ENCODE measurements at regions not wholly inside any gene's neighbourhood (a gene's known extent, or its start where the extent isn't known, plus 50 kb on each side); places are given as distances from the start of the nearest gene placed in this dataset.

DNA sequence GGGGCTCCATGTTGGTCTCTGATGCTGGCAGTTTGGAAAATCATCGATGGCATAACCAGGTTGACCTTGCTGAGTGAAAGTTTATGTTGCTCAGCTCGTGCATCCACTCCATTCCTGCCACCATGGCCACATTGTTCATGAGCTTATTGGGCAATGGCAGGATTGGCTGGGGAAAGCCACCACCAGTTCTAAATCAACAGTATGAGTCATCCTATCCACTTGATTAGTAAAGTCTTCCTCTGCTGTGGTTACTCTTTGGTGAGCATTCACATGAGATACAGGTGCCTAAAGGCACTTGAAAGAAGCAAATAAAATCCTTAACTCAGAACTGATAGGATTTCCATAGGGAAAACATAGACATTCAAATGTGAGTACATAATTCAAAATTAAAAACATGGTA lies 131.8 kb upstream of the FBN2 start:
- intact Hi-C loops (cut with micrococcal nuclease): loop anchor here (10.0 kb wide), 2 partner anchors 795 to 925 kb away; no protein-coding TSS in a partner anchor

DNA sequence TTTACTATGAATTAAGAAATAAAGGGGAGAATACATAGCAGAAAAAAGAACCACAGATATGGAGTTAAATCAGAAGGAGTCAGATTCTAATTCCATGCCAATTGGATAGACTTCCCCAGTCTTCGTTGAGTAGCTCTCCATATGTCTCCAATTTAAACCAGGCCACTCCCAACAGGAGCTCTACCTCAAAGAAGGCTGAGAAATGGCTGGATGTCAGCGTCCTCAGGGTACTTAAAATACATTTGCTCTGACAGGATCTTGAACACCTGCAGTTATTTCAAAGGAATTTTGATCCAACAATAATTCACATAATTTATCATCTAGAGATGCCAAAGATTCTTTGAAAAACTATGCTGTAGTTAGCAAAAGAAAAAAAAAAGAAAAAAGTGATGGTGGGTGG lies 133.9 kb upstream of the FBN2 start:
- no peaks in the 10 kb centered on the region for H4K20me1 ChIP-seq (replicated peaks; ENCODE audit: control insufficient read depth, extremely low read depth, insufficient read depth, low read length)
- no TSS peak for BruUV-seq (replicated peaks)
- no peaks in the 10 kb centered on the region for H3K9me3 ChIP-seq (replicated peaks; ENCODE audit: control insufficient read depth, insufficient read depth, low read length)
- H3K9ac ChIP-seq (replicated peaks; ENCODE audit: extremely low read depth, insufficient read depth, low read length): no peak overlapping the region
- TF ChIP-seq FOS (IDR thresholded peaks at IDR 0.05; ENCODE audit: borderline replicate concordance, insufficient read depth, low read length): no peak
- TF ChIP-seq, protein P1, sequence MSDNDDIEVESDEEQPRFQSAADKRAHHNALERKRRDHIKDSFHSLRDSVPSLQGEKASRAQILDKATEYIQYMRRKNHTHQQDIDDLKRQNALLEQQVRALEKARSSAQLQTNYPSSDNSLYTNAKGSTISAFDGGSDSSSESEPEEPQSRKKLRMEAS (IDR thresholded peaks at IDR 0.05; ENCODE audit: insufficient read depth, insufficient read length): no peak
- no peak for TF ChIP-seq MYC (IDR thresholded peaks at IDR 0.05; ENCODE audit: low read depth, low read length)
- TF ChIP-seq EZH2 (IDR thresholded peaks at IDR 0.05; ENCODE audit: borderline replicate concordance, low read depth, low read length, severe bottlenecking): no peak
- TF ChIP-seq POLR2AphosphoS5 (IDR thresholded peaks at IDR 0.05; ENCODE audit: insufficient read depth, low read depth, low read length): no peak
- TF ChIP-seq JUN (IDR thresholded peaks at IDR 0.05; ENCODE audit: borderline replicate concordance, insufficient read depth, insufficient read length, low read depth): no peak
- TF ChIP-seq POLR2A (IDR thresholded peaks at IDR 0.05; ENCODE audit: low read depth, low read length): no peak
- TF ChIP-seq, protein P2, sequence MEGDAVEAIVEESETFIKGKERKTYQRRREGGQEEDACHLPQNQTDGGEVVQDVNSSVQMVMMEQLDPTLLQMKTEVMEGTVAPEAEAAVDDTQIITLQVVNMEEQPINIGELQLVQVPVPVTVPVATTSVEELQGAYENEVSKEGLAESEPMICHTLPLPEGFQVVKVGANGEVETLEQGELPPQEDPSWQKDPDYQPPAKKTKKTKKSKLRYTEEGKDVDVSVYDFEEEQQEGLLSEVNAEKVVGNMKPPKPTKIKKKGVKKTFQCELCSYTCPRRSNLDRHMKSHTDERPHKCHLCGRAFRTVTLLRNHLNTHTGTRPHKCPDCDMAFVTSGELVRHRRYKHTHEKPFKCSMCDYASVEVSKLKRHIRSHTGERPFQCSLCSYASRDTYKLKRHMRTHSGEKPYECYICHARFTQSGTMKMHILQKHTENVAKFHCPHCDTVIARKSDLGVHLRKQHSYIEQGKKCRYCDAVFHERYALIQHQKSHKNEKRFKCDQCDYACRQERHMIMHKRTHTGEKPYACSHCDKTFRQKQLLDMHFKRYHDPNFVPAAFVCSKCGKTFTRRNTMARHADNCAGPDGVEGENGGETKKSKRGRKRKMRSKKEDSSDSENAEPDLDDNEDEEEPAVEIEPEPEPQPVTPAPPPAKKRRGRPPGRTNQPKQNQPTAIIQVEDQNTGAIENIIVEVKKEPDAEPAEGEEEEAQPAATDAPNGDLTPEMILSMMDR (IDR thresholded peaks at IDR 0.05; ENCODE audit: extremely low read depth in 1 of 2, insufficient read depth in 1 of 2, low read depth in 1 of 2, low read length in 2 of 2): no peak
- no peak for TF ChIP-seq GATA2 (IDR thresholded peaks at IDR 0.05; ENCODE audit: insufficient read depth, insufficient read length, low read depth, low read length)
- FAIRE-seq: no peak
- H3K36me3 ChIP-seq (ENCODE audit: control insufficient read depth in 2 of 2, extremely low read depth in 1 of 2, insufficient read depth in 2 of 2, low read length in 2 of 2): no peaks in the 10 kb centered on the region
- H2AFZ ChIP-seq (ENCODE audit: low read depth, low read length): no peak overlapping the region
- no peak overlapping the region for H3K4me3 ChIP-seq (replicated peaks in 1 of 3; ENCODE audit: insufficient read depth in 1 of 3, low read depth in 1 of 3, low read length in 3 of 3)
- dilution Hi-C loops (cut with MboI; ENCODE audit: extremely low pct_ligation_motif_present, low sequenced_read_pairs) (no loop called here), intact Hi-C loops (cut with micrococcal nuclease) (loop anchor here (10.0 kb wide), 2 partner anchors 797 to 927 kb away; no protein-coding TSS in a partner anchor)
- no peak overlapping the region for H3K27ac ChIP-seq (ENCODE audit: insufficient read depth, low read depth, low read length)
- ChIA-PET CTCF (interaction anchor here (2.2 to 4.7 kb wide), 2 partner anchors 171 to 1108 kb away, joined by 8 to 35 read pairs; no protein-coding TSS in a partner anchor), POLR2A (no interaction called here)
- H3K27me3 ChIP-seq (ENCODE audit: control insufficient read depth in 2 of 2, insufficient read depth in 2 of 2, low read length in 2 of 2): no peaks in the 10 kb centered on the region
- H3K4me1 ChIP-seq (ENCODE audit: control insufficient read depth, extremely low read depth, insufficient read depth, low read length): no peaks in the 10 kb centered on the region
- no peak overlapping the region for H3K4me2 ChIP-seq (ENCODE audit: insufficient read depth, low read length)
- no peak for DNase-seq (ENCODE audit: low read depth, low spot score)
- no peaks in the 10 kb centered on the region for H3K79me2 ChIP-seq (ENCODE audit: control insufficient read depth, insufficient read depth, low read length)
- H3K9me1 ChIP-seq (replicated peaks; ENCODE audit: control insufficient read depth, extremely low read depth, insufficient read depth, low read length): no peaks in the 10 kb centered on the region

More for the DNA sequence above, 131.8 kb upstream of the FBN2 start:
- no peaks in the 10 kb centered on the region for H3K9me3 ChIP-seq (replicated peaks; ENCODE audit: control insufficient read depth, insufficient read depth, low read length)
- H3K4me3 ChIP-seq (replicated peaks in 1 of 3; ENCODE audit: insufficient read depth in 1 of 3, low read depth in 1 of 3, low read length in 3 of 3): no peak overlapping the region
- H3K4me2 ChIP-seq (ENCODE audit: insufficient read depth, low read length): no peak overlapping the region
- no peak overlapping the region for H3K9ac ChIP-seq (replicated peaks; ENCODE audit: extremely low read depth, insufficient read depth, low read length)
- ChIA-PET POLR2A (no interaction called here), CTCF (no interaction called here)
- H3K27me3 ChIP-seq (ENCODE audit: control insufficient read depth in 2 of 2, insufficient read depth in 2 of 2, low read length in 2 of 2): no peaks in the 10 kb centered on the region
- TF ChIP-seq POLR2A (IDR thresholded peaks at IDR 0.05; ENCODE audit: low read depth, low read length) (no peak), JUN (IDR thresholded peaks at IDR 0.05; ENCODE audit: borderline replicate concordance, insufficient read depth, insufficient read length, low read depth) (no peak), GATA2 (IDR thresholded peaks at IDR 0.05; ENCODE audit: insufficient read depth, insufficient read length, low read depth, low read length) (no peak), POLR2AphosphoS5 (IDR thresholded peaks at IDR 0.05; ENCODE audit: insufficient read depth, low read depth, low read length) (no peak)
- H3K36me3 ChIP-seq (ENCODE audit: control insufficient read depth in 2 of 2, extremely low read depth in 1 of 2, insufficient read depth in 2 of 2, low read length in 2 of 2): no peaks in the 10 kb centered on the region
- H3K27ac ChIP-seq (ENCODE audit: insufficient read depth, low read depth, low read length): no peak overlapping the region
- DNase-seq (ENCODE audit: low read depth, low spot score) (no peak), FAIRE-seq (no peak)
- H4K20me1 ChIP-seq (replicated peaks; ENCODE audit: control insufficient read depth, extremely low read depth, insufficient read depth, low read length): no peaks in the 10 kb centered on the region
- H3K9me1 ChIP-seq (replicated peaks; ENCODE audit: control insufficient read depth, extremely low read depth, insufficient read depth, low read length): no peaks in the 10 kb centered on the region
- no peaks in the 10 kb centered on the region for H3K4me1 ChIP-seq (ENCODE audit: control insufficient read depth, extremely low read depth, insufficient read depth, low read length)
- H3K79me2 ChIP-seq (ENCODE audit: control insufficient read depth, insufficient read depth, low read length): no peaks in the 10 kb centered on the region
- H2AFZ ChIP-seq (ENCODE audit: low read depth, low read length): no peak overlapping the region
- dilution Hi-C loops (cut with MboI; ENCODE audit: extremely low pct_ligation_motif_present, low sequenced_read_pairs): no loop called here
- no TSS peak for BruUV-seq (replicated peaks)

Measured in endothelial cell of umbilical vein (primary cell).